GM12875 (cell line): ENCODE measurements at regions not wholly inside any gene's neighbourhood (a gene's known extent, or its start where the extent isn't known, plus 50 kb on each side); places are given as distances from the start of the nearest gene placed in this dataset.

Experiments
- H3K4me3 ChIP-seq: one replicate; pipeline ENCODE4 v1.5.1; 2011; ENCODE audit warnings: low read depth, low read length, control low read depth
- CTCF ChIP-seq: IDR thresholded peaks from 2 replicates; pipeline ENCODE4 v1.5.1; 2011; ENCODE audit warnings: low read depth, mild to moderate bottlenecking, control low read depth, inconsistent platforms, low read length, moderate library complexity, borderline replicate concordance; ENCODE audit not compliant: insufficient read depth

GRCh38 chr3:188060264-188060835 lies 93.6 kb upstream of the LPP start:
- no peak overlapping the region for H3K4me3 ChIP-seq
- TF ChIP-seq CTCF, result no peak

- H3K4me3 ChIP-seq, result no peak overlapping the region
- TF ChIP-seq CTCF, result 0 out of 2 replicates have a peak, but pooled peaks have one; percentile 4
These were observed 93.0 kb upstream of the LPP start for GRCh38 chr3:188060840-188061544.

- no peak for TF ChIP-seq CTCF
- no peak overlapping the region for H3K4me3 ChIP-seq
These were observed 91.7 kb upstream of the LPP start for GRCh38 chr3:188062216-188062615.

- no peak overlapping the region for H3K4me3 ChIP-seq
- TF ChIP-seq CTCF, result no peak
These were observed 89.0 kb upstream of the LPP start for GRCh38 chr3:188064831-188065493.

- H3K4me3 ChIP-seq, result no peak overlapping the region
- TF ChIP-seq CTCF, result no peak
These were observed 87.8 kb upstream of the LPP start for GRCh38 chr3:188066141-188066540.

GRCh38 chr3:188067932-188068331 lies 86.0 kb upstream of the LPP start:
- H3K4me3 ChIP-seq, result no peak overlapping the region
- no peak for TF ChIP-seq CTCF
